NOMO-1 treated with DMSO at 0.1 percent for 48 hours (cell line): ENCODE measurements at regions not wholly inside any gene's neighbourhood (a gene's known extent, or its start where the extent isn't known, plus 50 kb on each side); places are given as distances from the start of the nearest gene placed in this dataset.

Experiments
- DNase-seq: peaks from one replicate; lab custom pipeline; 2025; ENCODE audit not compliant: unreplicated experiment; lab: John Stamatoyannopoulos, UW

GRCh38 chr6:4620284-4621151 is 155.7 kb upstream of the CDYL start:
- no peak for DNase-seq

DNA sequence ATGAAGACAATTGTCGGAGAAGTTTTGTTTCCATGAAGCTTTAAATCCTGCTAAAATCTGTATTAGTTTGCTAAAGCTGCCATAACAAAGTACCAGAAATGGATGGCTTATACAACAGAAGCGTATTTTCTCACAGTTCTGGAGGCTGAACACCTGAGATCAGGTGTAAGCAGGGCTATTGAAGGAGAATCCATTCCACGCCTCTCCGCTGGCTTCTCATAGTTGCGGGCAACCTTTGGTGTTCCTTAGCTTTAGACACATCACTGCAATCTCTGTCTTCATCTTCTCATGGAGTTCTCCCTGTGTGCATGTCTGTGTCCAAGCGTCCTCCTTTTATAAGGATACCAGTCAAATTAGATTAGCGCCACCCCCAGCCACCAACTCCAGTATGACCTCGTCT is 159.9 kb upstream of the CDYL start:
- DNase-seq: no peak

- no peak for DNase-seq
Observed at GRCh38 chr6:4615891-4616290, 160.3 kb upstream of the CDYL start.

GRCh38 chr6:4615231-4615630 is 161.0 kb upstream of the CDYL start:
- DNase-seq: no peak

DNA sequence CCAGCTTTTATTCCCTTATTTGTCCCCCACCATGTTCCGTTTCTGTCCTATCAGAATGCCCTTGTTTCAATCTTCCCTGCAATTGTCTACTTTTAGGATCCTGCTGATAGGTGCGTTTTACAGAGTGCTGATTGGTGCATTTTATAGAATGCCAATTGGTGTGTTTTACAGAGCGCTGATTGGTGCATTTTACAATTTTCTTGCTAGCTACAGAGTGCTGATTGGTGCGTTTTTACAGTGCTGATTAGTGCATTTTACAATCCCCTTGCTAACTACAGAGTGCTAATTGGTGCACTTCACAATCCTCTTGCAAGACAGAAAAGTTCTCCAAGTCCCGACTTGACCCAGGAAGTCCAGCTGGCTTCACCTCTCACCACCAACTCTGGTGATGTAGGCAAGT is 161.6 kb upstream of the CDYL start:
- DNase-seq: no peak

DNA sequence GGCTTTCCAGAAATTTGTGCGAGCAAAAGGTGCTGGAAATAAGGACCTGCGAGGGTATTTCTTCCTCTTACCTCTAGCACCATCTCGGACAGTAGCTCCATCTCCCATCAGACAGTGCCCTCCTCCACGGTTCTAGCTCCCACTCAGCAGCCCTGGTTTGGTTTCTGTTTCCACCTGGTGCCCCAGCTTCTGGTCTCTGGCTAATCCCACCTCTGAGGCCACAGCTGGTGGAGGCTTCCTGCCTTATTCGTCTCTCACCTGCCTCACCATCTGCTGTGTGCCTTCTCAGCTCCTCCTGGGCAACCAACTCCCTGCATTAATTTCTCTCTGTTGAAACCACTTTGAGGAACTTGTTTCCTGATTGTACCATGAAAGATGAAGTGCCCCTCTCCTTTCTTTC is 162.4 kb upstream of the CDYL start:
- DNase-seq: no peak

DNA sequence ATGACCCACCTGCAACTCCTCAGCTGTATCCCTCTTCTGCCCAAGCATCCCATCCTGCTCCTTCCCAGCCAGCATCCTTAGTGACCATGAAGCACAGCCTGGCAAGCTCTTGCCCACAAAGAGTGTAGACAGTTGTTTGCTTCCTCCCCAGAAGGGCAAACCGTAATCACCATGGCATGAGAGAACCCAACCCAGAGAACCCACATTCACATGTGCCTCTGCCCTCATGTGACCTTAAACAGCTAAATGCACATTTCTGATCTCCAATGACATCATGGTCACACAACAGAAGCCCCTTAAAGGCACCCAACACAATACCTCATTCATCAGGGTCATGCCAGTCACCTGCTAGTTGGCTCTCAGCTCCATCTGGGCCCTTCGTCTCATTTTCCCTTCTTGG is 162.8 kb upstream of the CDYL start:
- DNase-seq: no peak

GRCh38 chr6:4612636-4613171 is 163.5 kb upstream of the CDYL start:
- DNase-seq: no peak

- no peak for DNase-seq
Observed at GRCh38 chr6:4611429-4612129, 164.6 kb upstream of the CDYL start.

DNA sequence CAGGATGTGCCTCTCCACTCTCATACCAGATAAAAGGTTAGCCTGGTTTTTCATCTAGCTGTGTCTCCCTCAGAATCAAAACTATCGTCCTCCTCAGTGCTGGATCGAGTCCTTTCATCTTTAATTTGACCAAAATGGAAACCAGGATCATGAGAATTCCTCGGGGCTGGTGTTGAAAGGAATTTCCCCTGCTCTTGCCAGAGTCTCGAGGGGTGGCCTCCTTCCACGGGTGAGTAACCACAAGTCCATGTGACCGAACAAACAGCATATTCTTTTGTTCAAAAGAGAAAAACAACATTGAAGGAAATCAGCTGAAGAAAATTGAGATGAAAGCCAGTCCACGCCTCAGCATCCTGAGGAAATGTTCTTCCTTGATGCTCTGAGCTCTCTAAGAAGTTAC is 165.9 kb upstream of the CDYL start:
- DNase-seq: no peak

GRCh38 chr6:4608361-4609115 is 167.7 kb upstream of the CDYL start:
- DNase-seq: no peak

DNA sequence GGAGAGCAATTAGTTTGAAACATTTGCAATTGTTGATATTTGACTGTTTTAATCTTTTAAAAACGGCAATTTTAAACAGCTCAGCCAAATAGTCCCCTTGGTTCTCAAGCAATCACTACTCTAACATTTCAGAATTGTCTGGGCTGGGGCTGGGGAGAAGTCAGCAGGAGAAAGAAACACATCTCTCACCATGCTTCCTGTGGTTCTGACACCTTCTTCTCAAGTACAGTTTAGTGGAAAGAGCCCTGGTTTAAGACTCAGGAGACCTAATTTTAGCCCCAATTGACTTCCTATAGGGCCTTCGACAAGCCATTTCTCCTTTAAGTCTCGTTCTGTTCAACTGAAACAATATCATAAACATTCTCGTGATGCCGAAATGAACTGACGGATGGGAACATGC is 168.4 kb upstream of the CDYL start:
- DNase-seq: no peak

DNA sequence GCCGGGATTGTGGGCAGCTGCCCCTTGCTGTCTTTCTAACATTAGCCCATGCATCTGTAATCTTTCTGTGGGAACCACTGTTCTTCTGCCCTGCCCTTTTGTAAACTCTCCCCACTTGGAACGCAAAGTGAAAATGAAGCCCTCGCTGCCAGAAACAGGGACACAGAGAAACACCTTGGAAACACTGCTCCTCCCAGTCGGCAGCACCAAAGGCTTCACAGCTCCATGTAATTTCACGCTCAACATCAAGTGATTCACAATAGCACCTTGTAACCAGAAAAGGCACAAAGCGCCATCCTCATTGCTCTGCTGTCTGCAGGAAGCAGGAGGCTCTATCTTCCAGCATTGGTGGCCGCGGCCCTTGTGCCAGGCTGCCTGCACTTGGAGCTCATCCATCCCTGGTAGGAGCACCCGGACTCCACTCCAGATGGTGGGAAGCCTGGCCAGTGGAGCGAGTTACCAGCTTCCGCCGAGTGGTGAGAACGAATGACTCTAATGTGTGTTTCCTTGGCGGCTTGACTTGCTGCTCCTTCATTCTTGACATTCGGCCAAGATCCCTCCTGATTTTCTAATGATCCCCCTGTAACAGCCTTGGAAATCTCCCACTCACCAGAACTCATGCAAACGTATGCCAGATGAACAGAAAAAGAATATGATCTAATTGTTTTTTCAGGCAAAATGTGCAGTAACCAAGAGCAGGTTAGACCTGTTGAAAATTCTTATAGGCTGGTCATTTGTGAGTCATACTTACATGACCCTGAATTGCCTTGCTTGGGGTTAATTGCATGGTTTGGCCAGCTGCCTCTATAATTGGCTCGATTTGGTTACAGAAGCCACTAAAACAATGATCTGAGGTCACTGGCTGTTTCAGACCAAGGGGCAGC is 169.1 kb upstream of the CDYL start:
- no peak for DNase-seq

DNA sequence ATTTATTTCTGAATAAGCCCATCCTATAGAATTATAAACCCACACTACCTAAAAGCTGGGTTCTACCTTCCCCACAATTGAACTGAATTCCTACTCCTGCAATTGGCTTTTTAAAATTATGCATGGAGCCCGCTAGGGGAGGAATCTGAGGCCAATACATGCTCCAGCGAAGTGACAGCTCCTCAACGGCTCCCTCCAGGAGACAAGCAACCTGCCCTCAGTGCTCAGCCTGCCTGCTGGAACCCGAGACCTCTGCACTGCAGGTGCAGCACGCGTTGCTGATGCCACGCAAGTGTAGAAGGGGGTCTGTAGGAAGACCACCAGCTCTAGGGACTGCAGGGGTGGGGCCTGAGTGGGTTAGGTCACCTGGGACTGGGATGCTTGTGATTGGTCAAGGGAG is 170.2 kb upstream of the CDYL start:
- DNase-seq: no peak

- DNase-seq: no peak
Observed at GRCh38 chr6:4603856-4604369, 172.3 kb upstream of the CDYL start.

DNA sequence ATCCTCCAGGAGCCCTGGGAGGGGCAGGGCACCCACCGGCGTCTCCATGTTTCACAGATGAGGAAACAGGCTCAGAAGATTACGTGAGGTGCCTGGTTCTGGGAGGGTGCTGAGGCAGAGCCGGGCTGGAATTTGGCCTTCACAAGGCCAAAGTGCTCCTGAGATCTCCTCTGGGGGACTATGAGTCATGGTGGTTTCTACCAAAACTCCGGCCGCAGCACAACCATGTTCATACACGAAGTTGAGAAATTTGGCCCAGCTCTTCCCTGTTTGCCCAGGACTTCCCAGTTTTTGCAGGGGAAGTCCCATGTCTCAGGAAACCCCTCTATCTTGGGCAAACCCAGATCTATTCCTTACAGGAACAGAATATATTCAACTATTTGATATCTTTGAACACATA is 172.9 kb upstream of the CDYL start:
- DNase-seq: peak; percentile 29

GRCh38 chr6:4599924-4600323 is 176.3 kb upstream of the CDYL start:
- DNase-seq: no peak

- no peak for DNase-seq
Observed at GRCh38 chr6:4598384-4598995, 177.7 kb upstream of the CDYL start.

DNA sequence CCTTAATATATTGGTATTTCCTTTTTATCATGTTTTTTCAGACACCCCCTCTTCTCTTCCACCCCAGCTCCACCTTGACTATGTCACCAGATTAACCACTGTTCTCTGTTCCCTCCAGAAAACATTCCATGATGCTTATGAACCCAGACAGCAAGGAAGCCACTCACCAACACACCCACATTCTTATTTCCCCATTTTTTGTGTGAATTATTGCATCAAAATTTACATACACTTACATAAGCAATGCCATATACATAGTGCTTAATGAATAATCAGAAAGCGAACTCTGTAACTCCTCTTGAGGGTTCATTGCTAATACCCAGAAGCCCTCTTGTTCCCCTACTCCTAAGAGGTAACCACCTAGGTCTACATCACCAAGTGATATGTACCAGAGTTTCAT is 182.3 kb upstream of the CDYL start:
- no peak for DNase-seq

DNA sequence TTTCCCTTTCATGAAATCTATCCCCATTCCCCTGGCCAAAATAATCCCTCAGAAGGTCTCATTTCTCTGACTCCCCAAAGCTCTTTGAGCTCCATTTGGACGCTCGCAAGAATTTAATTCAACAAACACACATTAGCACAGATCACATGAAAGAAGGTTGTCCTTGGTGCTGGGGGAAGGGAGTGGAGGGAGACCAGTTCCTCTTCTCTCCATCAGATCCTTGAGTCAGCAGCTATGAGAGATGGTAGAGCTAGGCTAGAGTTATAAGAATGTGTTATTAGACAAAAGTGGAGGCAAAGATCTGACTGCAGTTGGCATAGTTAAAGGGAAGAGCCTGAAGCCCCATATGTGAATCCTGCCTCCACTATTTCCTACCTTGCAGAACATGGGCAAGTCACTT is 184.2 kb upstream of the CDYL start:
- no peak for DNase-seq
